Left ventricle myocardium inferior (tissue), 1 donor: ENCODE measurements at regions not wholly inside any gene's neighbourhood (a gene's known extent, or its start where the extent isn't known, plus 50 kb on each side); places are given as distances from the start of the nearest gene placed in this dataset.
A peak's percentile ranks its signal among the peaks of the same experiment; 100 is the strongest.

Experiments used
- DNase-seq: peaks from one replicate; pipeline ENCODE4 v3.0.0-alpha.2; 2020
- H3K27ac ChIP-seq: fragments of 200-600 bp; replicated peaks from 2 replicates; pipeline ENCODE4 v1.8.0; 2021
- H3K27me3 ChIP-seq: fragments of 200-600 bp; 2 replicates; pipeline ENCODE4 v1.8.0; 2021; ENCODE audit warnings: low read depth
- H3K36me3 ChIP-seq: fragments of 200-600 bp; 2 replicates; pipeline ENCODE4 v1.8.0; 2021
- H3K4me1 ChIP-seq: fragments of 200-600 bp; 2 replicates; pipeline ENCODE4 v1.8.0; 2021
- H3K4me3 ChIP-seq: fragments of 200-600 bp; 2 replicates; pipeline ENCODE4 v1.8.0; 2021; ENCODE audit warnings: mild to moderate bottlenecking, moderate library complexity
- H3K9me3 ChIP-seq: fragments of 200-600 bp; replicated peaks from 2 replicates; pipeline ENCODE4 v1.8.0; 2021
- intact Hi-C: fragments of 100-400 bp; cut with micrococcal nuclease; formaldehyde crosslinking; loops from one replicate; pipeline ENCODE4 v1.11.0; 2022
- TF ChIP-seq, protein P1 (sequence below): fragments of 200-600 bp; IDR thresholded peaks from 2 replicates; pipeline ENCODE4 v1.8.0; 2021; ENCODE audit warnings: antibody characterized with exemption, mild to moderate bottlenecking, borderline replicate concordance
- donor health status: DM: no; HTN: yes; CAD: no; lungs with severe emphysema.

DNA sequence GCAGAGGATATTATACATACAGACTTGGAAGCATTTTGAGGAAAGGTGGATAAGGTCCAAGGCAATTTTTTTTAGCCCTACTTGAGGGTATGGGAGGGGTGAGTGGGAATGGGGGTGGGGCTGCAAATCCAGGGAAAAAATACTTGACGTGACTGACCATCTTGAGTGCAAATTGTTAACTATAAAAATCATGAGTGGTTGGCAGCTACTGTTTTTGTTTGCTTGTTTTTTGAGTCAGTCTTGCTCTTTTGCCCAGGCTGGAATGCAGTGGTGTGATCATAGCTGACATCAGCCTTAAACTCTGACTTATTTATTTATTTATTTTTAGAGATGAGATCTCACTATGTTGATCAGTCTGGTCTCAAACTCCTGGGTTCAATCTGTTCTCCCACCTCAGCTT, 458.8 kb downstream of the PIK3C3 start:
- Histone ChIP-seq H3K27ac (no peak overlapping the region), H3K4me1 (no peaks in the 10 kb centered on the region), H3K27me3 (no peaks in the 10 kb centered on the region), H3K9me3 (peaks cover 7% of the 10 kb centered on the region), H3K36me3 (no peaks in the 10 kb centered on the region), H3K4me3 (no peak overlapping the region)
- intact Hi-C loops = no loop called here
- DNase-seq = no peak
- TF ChIP-seq, protein P1, sequence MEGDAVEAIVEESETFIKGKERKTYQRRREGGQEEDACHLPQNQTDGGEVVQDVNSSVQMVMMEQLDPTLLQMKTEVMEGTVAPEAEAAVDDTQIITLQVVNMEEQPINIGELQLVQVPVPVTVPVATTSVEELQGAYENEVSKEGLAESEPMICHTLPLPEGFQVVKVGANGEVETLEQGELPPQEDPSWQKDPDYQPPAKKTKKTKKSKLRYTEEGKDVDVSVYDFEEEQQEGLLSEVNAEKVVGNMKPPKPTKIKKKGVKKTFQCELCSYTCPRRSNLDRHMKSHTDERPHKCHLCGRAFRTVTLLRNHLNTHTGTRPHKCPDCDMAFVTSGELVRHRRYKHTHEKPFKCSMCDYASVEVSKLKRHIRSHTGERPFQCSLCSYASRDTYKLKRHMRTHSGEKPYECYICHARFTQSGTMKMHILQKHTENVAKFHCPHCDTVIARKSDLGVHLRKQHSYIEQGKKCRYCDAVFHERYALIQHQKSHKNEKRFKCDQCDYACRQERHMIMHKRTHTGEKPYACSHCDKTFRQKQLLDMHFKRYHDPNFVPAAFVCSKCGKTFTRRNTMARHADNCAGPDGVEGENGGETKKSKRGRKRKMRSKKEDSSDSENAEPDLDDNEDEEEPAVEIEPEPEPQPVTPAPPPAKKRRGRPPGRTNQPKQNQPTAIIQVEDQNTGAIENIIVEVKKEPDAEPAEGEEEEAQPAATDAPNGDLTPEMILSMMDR = no peak

DNA sequence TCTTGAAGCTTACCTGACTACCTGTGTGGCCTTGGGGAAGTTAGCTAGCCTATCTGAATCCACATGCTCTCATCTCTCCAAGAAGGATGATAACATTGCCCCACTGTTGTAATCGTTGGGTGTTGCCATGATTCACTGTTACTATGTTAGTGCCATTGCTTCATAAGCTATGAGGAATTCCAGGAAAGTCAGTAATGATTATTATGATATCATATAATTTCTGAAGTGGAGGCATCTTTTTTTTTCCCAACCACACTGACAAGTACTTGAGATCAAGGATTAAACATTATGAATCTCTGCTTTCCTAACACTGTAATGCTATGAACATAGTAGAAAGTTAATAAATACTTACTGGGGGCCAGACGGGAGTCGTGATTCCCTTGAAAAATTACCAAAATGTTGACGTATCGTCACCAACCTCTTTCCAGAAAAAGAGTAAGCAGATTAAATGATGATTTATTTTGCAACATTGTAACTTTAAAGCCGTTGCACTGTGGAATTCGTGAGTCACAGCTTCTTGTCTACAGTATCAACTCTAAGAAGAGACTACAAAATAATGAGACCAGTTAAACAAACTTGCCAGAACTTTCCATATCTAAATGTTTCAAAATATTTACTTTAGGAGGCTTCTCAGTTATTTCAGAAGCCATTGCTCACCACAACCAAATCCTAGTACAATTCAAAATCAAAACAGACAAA, 459.9 kb downstream of the PIK3C3 start:
- Histone ChIP-seq H3K4me1 (no peaks in the 10 kb centered on the region), H3K9me3 (no peaks in the 10 kb centered on the region), H3K27me3 (no peaks in the 10 kb centered on the region), H3K27ac (peak overlapping the region; percentile 25), H3K4me3 (no peak overlapping the region), H3K36me3 (no peaks in the 10 kb centered on the region)
- intact Hi-C loops = no loop called here
- DNase-seq = no peak
- TF ChIP-seq, protein P1 = no peak

DNA sequence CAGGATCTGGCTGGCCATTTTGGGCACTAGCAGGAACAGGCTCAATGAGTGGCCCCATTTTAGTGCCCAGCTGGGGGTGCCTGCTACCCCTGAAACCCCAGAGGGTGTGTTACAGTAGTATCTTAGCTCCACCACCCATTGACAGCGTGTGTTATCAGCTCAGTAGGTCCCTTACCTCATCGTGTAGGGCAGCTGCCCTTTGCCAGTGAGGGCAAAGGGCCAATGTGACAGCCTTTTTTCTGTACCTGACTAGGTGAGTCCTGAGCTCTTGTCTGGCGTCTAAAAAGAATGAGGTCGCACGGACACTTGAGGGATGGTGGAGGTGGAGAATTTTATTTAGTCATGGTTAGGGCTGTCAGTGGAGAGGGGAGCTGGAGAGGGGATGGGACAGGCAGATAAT, 462.2 kb downstream of the PIK3C3 start:
- Histone ChIP-seq H3K4me3 (no peak overlapping the region), H3K27me3 (no peaks in the 10 kb centered on the region), H3K27ac (no peak overlapping the region), H3K9me3 (no peaks in the 10 kb centered on the region), H3K4me1 (no peaks in the 10 kb centered on the region), H3K36me3 (no peaks in the 10 kb centered on the region)
- intact Hi-C loops = no loop called here
- TF ChIP-seq, protein P1 = no peak
- no peak for DNase-seq

DNA sequence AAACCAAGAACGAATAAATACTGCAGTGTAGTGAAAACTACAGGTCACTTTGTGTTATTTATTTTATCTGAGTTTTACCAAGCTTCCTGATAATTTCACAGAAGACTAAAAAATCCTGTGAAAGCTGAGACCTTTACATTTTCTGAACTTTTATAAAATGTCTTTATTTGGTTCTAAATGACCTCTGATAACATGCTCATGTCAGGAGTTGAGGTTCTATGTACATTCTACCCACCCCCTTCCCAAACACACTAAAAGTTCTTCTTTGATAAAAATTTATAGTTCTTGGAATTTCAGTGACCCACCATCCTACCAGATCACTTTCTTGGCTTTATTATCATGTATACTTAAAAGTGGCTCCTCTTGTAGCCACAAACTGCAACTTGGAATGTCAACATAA, 463.1 kb downstream of the PIK3C3 start:
- Histone ChIP-seq H3K27me3 (no peaks in the 10 kb centered on the region), H3K4me3 (no peak overlapping the region), H3K9me3 (no peaks in the 10 kb centered on the region), H3K36me3 (no peaks in the 10 kb centered on the region), H3K4me1 (no peaks in the 10 kb centered on the region), H3K27ac (no peak overlapping the region)
- TF ChIP-seq, protein P1 = no peak
- DNase-seq = no peak
- intact Hi-C loops = no loop called here

DNA sequence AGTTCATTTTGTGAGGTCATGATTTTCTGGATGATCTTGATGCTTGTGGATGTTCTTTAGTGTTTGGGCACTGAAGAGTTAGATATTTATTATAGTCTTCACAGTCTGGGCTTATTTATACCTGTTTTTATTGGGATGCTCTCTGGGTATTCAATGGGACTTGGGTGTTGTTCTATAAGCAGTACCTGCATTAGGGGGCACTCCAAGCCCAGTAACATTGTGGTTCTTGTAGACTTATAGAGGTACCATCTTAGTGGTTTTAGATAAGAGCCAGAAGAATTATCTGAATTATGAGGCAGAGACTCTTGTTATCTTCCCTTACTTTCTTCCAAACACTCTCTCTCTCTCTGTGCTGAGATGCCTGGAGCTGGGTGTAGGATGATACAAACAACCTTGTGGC, 470.0 kb downstream of the PIK3C3 start:
- no peaks in the 10 kb centered on the region for H3K4me1 ChIP-seq
- no peak overlapping the region for H3K4me3 ChIP-seq
- H3K27ac ChIP-seq = no peak overlapping the region
- H3K27me3 ChIP-seq = no peaks in the 10 kb centered on the region
- no peaks in the 10 kb centered on the region for H3K9me3 ChIP-seq
- intact Hi-C loops = no loop called here
- no peak for DNase-seq
- TF ChIP-seq, protein P1 = no peak
- no peaks in the 10 kb centered on the region for H3K36me3 ChIP-seq
